HG02798 (cell line): ENCODE measurements at regions not wholly inside any gene's neighbourhood (a gene's known extent, or its start where the extent isn't known, plus 50 kb on each side); places are given as distances from the start of the nearest gene placed in this dataset.

Experiments
- ATAC-seq: cut with Tn5 transposase; IDR thresholded peaks from one replicate; pipeline ENCODE4 v1.9.1; 2021; ENCODE audit warnings: mild to moderate bottlenecking; ENCODE audit not compliant: unreplicated experiment, poor library complexity

GRCh38 chr5:118692811-118693342, 295.5 kb downstream of the DTWD2 start:
- ATAC-seq, result peak; percentile 33

DNA sequence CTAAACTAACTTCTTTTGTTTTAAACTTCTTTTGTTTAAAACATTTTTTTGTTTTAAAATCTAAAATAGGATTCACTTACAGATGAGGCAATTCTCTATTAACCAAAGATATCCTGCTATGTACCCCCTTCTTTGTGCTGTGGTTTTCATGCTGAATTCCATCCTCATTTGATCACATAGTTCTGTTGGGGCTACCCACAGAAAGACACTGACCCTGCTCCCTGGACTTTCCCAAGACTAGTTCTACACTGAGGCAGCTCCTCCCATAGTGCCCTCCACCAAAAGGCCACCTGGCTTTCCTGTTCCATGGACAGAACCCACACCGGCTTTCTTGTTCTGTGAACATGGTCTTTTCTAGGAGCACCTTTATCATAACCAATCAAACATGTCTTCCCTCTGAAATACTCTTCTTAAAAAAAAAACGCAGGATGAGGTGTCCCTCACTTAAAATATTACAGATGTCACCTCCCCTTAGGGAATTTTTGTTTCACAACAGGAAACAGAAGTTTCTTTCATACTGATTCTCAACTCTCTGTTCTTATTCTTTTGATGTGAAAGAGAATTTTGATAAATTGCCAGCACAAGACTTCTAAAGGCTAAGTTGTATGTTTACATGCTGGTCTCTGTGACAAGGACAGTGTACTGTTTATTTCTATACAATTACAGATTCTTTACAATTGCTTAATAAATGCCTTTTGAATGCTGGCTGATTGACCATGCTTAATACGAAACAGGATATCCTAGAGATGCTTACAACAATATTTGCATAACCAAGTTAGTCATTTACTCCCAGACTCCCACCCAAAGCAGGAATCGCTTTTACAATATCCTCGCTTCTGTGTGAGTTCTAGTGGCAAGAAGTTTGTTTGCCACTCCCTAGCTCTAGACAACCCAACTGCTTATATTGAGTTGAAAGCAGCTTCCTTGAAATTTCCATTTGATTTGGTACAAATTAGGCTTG, 300.4 kb downstream of the DTWD2 start:
- ATAC-seq, result peak; percentile 35

DNA sequence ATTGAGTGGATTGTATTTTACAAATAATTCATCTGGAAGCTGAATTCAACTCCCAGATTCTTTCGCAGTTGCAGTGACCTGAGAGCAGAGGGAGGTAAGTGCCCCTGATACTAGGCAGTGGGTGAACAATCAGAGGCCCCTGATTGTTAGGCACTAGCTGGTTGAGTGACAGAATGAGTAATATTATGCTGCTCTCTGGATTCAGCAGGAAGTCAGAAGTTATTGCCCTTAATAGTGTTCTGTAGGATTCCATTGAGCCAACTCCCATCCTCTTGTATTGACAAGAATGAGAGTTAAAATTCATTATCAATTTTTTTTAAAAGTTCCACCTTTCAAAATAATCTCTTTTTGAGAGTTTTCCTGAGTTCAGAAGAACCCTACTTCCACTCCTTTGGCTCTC, 301.2 kb downstream of the DTWD2 start:
- ATAC-seq, result no peak

DNA sequence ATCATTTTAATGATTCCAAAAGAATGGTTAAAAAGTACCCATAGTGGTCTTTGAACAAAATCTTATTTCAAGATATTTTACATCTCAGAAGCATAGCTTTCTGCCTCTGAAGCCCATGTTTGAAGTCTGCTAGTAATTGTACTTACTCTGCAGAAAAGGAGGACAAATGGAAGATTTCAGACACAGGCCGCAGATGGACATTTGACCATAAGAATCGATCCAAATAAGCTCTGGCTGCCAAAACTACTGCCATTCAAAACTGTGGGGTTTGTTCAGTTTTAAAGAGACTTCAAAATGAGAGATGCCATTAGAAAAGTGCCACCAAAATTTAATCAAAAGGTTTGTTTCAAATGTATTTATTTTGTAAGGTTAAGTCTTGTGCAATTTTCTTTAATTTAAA, 306.7 kb downstream of the DTWD2 start:
- ATAC-seq, result no peak

- peak; percentile 50 for ATAC-seq
Observed at GRCh38 chr5:118679264-118679940, 308.9 kb downstream of the DTWD2 start.

DNA sequence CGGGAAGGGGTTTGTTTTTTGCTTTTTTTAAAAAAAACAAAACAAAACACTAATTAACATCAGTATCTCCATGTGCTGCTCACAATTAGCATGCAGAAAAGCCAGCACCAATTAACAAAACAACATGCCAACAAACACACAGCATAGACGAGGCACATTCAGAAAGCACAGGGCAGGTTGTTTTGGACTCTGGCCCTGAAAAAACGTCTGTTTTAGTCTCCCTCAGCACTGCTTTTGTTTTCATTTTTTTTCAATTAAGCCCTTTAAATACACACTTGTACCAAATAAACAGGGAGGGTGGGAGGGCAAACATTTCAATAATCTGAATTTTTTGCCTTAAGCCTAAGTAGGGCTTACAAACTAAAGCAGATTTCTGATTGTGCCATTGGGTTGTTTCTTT, 309.6 kb downstream of the DTWD2 start:
- ATAC-seq, result no peak

- ATAC-seq, result no peak
Observed at GRCh38 chr5:118675247-118675646, 313.1 kb downstream of the DTWD2 start.

DNA sequence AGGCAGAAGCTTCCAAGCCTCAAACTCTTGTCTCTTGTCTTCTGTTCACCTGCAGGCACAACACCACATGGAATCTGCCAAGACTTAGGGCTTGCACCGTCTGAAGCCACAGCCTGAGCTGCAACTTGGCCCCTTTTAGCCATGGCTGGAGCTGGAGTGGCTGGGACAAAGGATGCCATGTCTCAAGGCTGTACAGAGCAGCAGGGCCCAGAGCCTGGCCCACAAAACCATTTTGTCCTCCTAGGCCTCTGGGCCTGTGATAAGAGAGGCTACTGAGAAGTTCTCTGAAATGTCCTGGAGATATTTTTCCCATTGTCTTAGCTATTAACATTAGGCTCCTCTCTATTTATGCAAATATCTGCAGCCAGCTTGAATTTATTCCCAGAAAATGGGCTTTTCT, 330.8 kb downstream of the DTWD2 start:
- ATAC-seq, result no peak

DNA sequence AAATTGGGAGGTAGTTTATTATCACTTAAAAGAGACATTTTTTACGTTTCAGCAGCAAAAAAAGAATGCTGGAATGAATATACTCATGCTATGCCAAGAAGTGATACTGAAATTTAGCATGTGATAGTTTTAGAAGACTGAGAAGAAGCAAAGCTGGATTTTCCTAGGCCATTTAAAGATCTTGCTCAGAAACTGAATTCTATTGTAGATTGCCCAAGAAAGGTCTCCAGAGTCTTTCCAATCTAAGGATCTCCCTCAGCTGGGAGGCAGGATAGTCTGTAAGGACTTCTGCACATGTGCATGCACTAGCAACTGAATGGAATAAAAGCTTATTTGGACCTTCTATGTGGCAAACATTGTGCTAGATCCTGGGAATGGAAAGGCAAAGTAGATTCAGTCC, 334.5 kb downstream of the DTWD2 start:
- no peak for ATAC-seq

- no peak for ATAC-seq
Observed at GRCh38 chr5:118653183-118653582, 335.2 kb downstream of the DTWD2 start.

DNA sequence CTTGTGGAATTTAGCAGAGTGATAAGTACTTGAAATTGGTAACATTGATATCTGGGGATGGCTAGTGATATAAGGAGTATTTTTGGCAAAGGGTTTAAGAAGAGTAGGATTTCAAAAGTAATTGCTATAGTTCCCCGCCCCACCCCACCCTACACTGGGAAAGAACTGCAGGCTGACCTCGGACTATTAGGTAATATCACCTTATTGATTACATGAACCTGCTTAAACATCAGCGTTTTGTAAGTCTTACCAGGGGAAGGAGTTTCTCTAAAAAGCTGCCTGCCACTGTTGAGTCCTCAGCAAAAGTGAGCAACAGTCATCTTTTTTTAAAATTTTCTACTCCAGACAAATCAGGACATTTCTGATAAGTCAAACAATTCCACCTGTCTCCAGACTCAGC, 337.3 kb downstream of the DTWD2 start:
- ATAC-seq, result no peak

DNA sequence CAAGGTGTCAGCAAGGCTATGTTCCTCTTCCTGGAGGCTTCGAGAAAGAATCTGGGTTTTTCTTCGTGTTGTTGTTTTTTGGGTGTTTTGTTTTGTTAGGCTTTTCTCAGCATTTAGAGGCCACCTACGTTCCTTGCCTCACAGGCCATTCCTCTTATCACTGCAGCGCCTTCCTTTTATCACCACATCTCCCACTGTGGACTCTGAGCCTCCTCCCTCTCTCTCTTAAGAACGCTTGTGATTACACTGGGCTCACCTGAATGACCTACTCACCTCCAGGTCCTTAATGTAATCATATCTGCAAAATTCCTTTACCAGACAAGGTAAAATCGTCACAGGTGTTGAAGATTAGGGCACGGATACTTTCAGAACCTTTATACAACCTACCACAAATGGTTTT, 340.8 kb downstream of the DTWD2 start:
- no peak for ATAC-seq

GRCh38 chr5:118646917-118647316, 341.4 kb downstream of the DTWD2 start:
- ATAC-seq, result no peak

DNA sequence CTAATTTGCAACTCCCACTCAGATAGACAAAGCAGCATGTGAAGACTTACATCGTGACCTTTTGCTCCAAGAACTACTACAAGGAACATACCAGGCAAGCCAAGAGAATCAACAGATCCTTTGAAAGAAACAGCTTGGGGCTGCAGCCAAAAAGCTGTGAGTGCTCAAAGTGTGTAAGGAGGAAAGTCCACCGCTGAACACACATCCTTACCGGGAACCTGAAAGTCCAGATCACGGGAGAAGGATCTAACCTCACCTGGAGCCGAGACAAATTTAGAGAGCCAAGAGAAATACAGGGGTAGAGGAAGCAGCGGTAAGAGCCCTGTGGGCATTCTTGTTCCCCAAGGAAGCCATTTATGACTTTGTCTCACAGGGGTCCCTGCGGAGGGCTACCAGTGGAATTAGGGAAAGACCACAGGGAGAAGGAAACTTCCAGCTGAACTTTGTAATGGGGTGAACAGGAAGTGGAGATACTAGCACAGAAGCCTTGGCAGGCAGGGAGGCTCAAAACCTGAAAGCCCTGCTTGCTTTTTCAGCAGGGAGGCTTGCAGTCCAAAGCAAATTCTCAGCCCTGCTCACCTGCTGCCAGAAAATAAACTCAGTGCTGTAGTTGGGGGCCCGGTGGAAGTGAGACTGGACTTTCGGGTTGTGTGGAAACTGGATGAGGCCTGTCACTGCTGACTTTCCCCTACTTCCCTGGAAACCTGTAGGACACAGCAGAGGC, 350.2 kb downstream of the DTWD2 start:
- no peak for ATAC-seq

- no peak for ATAC-seq
Observed at GRCh38 chr5:118628660-118629354, 359.5 kb downstream of the DTWD2 start.

GRCh38 chr5:118620233-118620632, 368.1 kb downstream of the DTWD2 start:
- no peak for ATAC-seq

- ATAC-seq, result no peak
Observed at GRCh38 chr5:118619823-118620222, 368.5 kb downstream of the DTWD2 start.

GRCh38 chr5:118616281-118616680, 372.1 kb downstream of the DTWD2 start:
- peak; percentile 53 for ATAC-seq

GRCh38 chr5:118614731-118615456, 373.5 kb downstream of the DTWD2 start:
- ATAC-seq, result no peak
